Cardiac muscle cell (in vitro differentiated cells and primary cell): ENCODE measurements at regions not wholly inside any gene's neighbourhood (a gene's known extent, or its start where the extent isn't known, plus 50 kb on each side); places are given as distances from the start of the nearest gene placed in this dataset.

Experiments used
- DNase-seq, 2 donors: peaks; one replicate each; pipeline versions ENCODE4 v3.0.0 to v3.0.0-alpha.2; 2010 to 2017; ENCODE audit warnings: low read depth in 1 of 2, low spot score in 1 of 2
- H3K27ac ChIP-seq: fragments of 200-600 bp; sonication (generic); 2 replicates; pipeline ENCODE4 v1.5.1; 2016
- H3K27me3 ChIP-seq: fragments of 200-600 bp; sonication (generic); 2 replicates; pipeline ENCODE4 v1.6.0; 2016; ENCODE audit warnings: control low read depth
- H3K36me3 ChIP-seq: fragments of 200-600 bp; sonication (generic); 2 replicates; pipeline ENCODE4 v1.5.1; 2016; ENCODE audit warnings: control low read depth
- H3K4me1 ChIP-seq: fragments of 200-600 bp; sonication (generic); 2 replicates; pipeline ENCODE4 v1.8.1; 2017; ENCODE audit warnings: low read depth, mild to moderate bottlenecking, mixed run types
- H3K4me3 ChIP-seq: fragments of 200-600 bp; sonication (generic); 2 replicates; pipeline ENCODE4 v1.5.1; 2016; ENCODE audit warnings: mild to moderate bottlenecking
- H3K9me3 ChIP-seq: fragments of 200-600 bp; sonication (generic); 2 replicates; pipeline ENCODE4 v1.5.1; 2017; ENCODE audit warnings: low read depth, mild to moderate bottlenecking, control low read depth
- TF ChIP-seq, protein P1 (sequence below): IDR thresholded peaks from 2 replicates; pipeline ENCODE4 v1.5.1; 2012; ENCODE audit warnings: low read depth, mild to moderate bottlenecking, low read length

DNA sequence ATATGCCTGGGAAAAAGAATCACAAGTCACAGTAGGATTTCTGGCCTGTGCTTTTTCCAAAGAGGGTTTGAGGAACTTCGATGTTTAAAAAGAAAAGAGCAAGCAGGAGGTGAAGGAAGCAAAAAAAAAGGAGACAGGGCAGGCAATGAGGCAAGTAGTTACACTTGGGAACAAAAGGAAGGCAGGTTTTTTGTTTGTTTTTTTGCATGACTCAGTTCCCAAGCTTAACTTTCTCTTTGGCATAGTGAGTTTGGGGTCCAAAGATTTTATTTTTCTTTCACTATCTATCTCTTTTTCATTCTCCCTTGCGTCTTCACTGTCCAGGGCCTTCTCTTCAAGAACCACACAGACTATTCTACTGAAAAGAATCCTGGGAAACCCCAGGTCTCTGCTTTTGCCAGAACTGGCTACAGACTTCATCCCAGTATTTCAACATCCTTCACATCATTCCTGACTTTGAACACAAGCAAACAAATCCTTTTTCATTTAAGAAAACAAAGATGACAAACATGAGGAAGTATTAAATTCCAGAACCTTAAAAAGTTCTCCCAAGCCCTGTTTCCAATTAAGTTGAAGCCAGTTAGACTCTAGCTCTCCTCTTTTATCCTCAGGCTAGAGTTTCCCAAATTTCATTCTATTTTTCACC, 210.7 kb upstream of the RND3 start:
- TF ChIP-seq, protein P1, sequence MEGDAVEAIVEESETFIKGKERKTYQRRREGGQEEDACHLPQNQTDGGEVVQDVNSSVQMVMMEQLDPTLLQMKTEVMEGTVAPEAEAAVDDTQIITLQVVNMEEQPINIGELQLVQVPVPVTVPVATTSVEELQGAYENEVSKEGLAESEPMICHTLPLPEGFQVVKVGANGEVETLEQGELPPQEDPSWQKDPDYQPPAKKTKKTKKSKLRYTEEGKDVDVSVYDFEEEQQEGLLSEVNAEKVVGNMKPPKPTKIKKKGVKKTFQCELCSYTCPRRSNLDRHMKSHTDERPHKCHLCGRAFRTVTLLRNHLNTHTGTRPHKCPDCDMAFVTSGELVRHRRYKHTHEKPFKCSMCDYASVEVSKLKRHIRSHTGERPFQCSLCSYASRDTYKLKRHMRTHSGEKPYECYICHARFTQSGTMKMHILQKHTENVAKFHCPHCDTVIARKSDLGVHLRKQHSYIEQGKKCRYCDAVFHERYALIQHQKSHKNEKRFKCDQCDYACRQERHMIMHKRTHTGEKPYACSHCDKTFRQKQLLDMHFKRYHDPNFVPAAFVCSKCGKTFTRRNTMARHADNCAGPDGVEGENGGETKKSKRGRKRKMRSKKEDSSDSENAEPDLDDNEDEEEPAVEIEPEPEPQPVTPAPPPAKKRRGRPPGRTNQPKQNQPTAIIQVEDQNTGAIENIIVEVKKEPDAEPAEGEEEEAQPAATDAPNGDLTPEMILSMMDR: no peak
- no peak overlapping the region for H3K27ac ChIP-seq

DNA sequence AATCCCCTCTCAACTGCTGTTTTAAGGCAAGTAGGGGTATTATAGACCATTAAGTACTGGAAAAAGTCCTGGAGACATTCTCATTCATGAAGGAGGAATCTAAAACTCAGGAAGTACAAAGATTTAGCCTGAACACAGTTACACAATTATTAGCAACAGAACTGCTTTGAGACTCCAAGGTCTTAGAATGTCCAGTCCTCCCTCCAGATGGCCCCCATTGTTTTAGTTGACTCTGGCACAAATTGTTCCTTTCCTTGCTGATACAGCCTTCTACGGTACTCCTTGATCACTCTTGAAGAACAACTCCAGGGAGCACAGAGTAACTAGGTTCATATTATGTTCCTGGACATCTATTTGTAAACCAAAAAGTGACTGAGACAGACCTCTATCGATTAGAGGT, 210.1 kb upstream of the RND3 start:
- no peaks in the 10 kb centered on the region for H3K27me3 ChIP-seq
- TF ChIP-seq, protein P1: no peak
- H3K9me3 ChIP-seq: no peaks in the 10 kb centered on the region
- H3K27ac ChIP-seq: no peak overlapping the region
- peak in 1 of 2 donors; percentile 43 for DNase-seq
- no peaks in the 10 kb centered on the region for H3K36me3 ChIP-seq
- no peaks in the 10 kb centered on the region for H3K4me1 ChIP-seq
- no peak overlapping the region for H3K4me3 ChIP-seq

More for the DNA sequence above, 210.7 kb upstream of the RND3 start:
- Histone ChIP-seq H3K4me3 (no peak overlapping the region), H3K4me1 (no peaks in the 10 kb centered on the region), H3K36me3 (no peaks in the 10 kb centered on the region), H3K9me3 (no peaks in the 10 kb centered on the region), H3K27me3 (no peaks in the 10 kb centered on the region)
- peak in 1 of 2 donors; percentile 39 for DNase-seq

DNA sequence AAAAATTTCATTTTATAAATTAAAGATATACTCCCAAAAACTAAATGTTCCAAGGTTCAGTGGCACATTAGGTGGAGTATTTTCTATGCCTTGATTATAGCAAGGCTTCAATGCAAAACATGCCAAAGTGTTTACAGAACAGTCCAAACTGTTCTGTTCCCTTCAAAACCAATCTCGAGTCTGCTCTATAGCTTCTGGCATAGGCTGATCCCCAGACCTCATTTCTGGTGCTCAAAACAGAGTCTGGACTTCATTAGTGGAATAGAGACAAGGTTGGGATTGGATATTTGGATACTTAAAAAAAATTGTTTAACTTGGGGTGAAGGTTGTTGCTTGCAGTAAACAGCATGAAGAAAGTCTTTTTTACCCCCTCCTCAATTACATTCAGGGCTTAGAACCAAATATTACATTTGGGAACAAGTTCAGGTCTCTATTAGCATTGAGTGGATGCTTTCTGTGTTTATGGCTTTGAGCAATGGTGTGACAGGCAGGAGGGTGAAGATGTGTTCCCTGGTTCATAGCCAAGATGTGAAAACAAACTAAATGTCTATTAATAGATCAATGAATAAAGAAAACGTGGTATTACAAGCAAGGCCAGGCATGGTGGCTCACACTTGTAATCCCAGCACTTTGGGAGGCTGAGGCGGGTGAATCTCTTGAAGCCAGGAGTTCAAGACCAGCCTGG, 208.1 kb upstream of the RND3 start:
- H3K4me1 ChIP-seq: no peaks in the 10 kb centered on the region
- H3K4me3 ChIP-seq: no peak overlapping the region
- no peak for DNase-seq
- no peaks in the 10 kb centered on the region for H3K36me3 ChIP-seq
- no peaks in the 10 kb centered on the region for H3K9me3 ChIP-seq
- TF ChIP-seq, protein P1: no peak
- no peak overlapping the region for H3K27ac ChIP-seq
- no peaks in the 10 kb centered on the region for H3K27me3 ChIP-seq

DNA sequence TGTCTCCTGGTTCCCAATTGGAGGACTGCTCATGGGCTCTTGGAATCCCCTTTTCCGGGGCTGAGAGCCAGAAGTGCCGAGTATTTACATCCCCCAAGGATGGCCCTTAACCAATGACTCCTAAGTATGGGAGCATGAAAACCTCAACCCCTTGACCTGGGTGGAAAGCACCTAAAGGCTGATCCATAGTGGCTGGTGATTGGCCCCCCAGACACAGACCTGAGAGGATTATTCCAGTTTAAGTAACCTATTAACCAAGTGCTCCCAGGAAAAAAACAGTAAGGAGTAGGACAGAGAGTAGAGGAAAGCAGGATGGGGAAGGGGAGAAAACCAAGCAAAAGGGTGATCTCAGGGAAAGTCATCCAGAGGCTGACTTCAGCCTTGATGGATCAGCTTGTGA, 206.1 kb upstream of the RND3 start:
- Histone ChIP-seq H3K9me3 (no peaks in the 10 kb centered on the region), H3K27me3 (no peaks in the 10 kb centered on the region), H3K4me3 (no peak overlapping the region), H3K4me1 (no peaks in the 10 kb centered on the region), H3K36me3 (no peaks in the 10 kb centered on the region), H3K27ac (no peak overlapping the region)
- DNase-seq: no peak
- TF ChIP-seq, protein P1: no peak

DNA sequence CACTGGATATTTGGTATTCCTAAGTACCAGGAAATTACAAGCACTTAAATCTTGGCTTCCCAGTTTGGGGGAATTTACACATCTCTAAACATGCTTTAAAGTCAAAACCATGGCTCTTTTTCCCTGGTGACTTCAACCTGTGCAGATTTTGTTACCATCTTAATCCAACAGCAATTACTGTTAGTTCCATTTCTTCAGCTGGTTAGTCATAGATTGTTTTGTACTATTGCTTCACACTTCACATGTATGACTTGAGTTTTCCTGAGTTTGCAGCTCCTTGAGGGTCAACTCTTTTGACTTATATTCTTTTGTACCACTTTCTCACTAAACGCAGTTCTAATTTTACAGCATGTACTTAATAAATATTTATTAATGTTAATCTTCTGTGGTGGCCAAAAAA, 203.4 kb upstream of the RND3 start:
- H3K4me1 ChIP-seq: no peaks in the 10 kb centered on the region
- peak in 1 of 2 donors; percentile 53 for DNase-seq

More for the DNA sequence above, 203.4 kb upstream of the RND3 start:
- Histone ChIP-seq H3K36me3 (no peaks in the 10 kb centered on the region), H3K4me3 (no peak overlapping the region), H3K27me3 (no peaks in the 10 kb centered on the region), H3K9me3 (no peaks in the 10 kb centered on the region), H3K27ac (no peak overlapping the region)
- TF ChIP-seq, protein P1: no peak
